ENCODE measurements at regions not wholly inside any gene's neighbourhood (a gene's known extent, or its start where the extent isn't known, plus 50 kb on each side); places are given as distances from the start of the nearest gene placed in this dataset.

DNA sequence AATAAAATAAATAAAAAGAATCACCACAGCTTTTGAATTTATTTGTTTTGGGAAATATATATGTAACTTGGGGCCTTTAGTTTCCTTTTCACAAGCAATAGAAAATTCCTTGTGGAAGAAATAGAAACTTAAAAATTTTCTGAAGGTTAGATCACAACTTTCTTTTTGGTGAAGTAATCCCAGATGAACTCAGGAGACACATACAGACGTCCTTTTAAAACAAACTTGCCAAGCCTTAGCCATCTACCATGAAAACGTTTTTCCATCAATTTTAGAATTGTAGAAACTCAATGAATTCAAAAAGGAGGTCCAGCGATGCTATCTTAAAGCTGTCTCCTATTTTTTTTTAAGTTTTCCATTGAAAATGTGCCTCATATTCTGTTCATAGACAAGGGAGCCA, 225.6 kb downstream of the ASXL3 start:
- no peak for TF ChIP-seq CTCF (conservative IDR thresholded peaks at IDR 0.05; ENCODE audit: low read depth, low read length)
- no peak for TF ChIP-seq EZH2 (IDR thresholded peaks at IDR 0.05; ENCODE audit: low read length, unreplicated experiment)
- no peak for TF ChIP-seq EZH2phosphoT487 (IDR thresholded peaks at IDR 0.05; ENCODE audit: borderline replicate concordance, low read length)
